OCI-LY3 (cell line): ENCODE measurements at regions not wholly inside any gene's neighbourhood (a gene's known extent, or its start where the extent isn't known, plus 50 kb on each side); places are given as distances from the start of the nearest gene placed in this dataset.
"Not testable (repeated sequence)": the region's sequence is repeated elsewhere in the genome, so short reads cannot be mapped to it uniquely, and the experiment has no call there.

Experiments used
- H2AFZ ChIP-seq: fragments of 200-600, 300-600 bp; shearing (Covaris generic); 2 replicates; pipeline ENCODE4 v1.6.0; 2014; ENCODE audit warnings: antibody characterized with exemption, low read depth, low read length
- H3K27ac ChIP-seq: fragments of 200-600, 300-600 bp; sonication (generic); 2 replicates; pipeline ENCODE4 v1.5.1; 2014; ENCODE audit warnings: mild to moderate bottlenecking, low read length, moderate library complexity, mixed read lengths
- H3K27me3 ChIP-seq: fragments of 200-600, 300-600 bp; sonication (generic); 2 replicates; pipeline ENCODE4 v1.6.1; 2014; ENCODE audit warnings: low read depth, low read length, mixed read lengths
- H3K36me3 ChIP-seq: fragments of 200-600, 300-600 bp; sonication (generic); replicated peaks from 2 replicates; pipeline ENCODE3; 2014; ENCODE audit warnings: low read depth, low read length, mixed read lengths
- H3K4me1 ChIP-seq: fragments of 300-600, 200-600 bp; sonication (generic); 2 replicates; pipeline ENCODE4 v1.6.1; 2014; ENCODE audit warnings: low read length, mixed read lengths
- H3K4me2 ChIP-seq: fragments of 200-600, 300-600 bp; sonication (generic); 2 replicates; pipeline ENCODE4 v1.6.1; 2014; ENCODE audit warnings: low read length, mixed read lengths
- H3K4me3 ChIP-seq: fragments of 300-600, 200-600 bp; sonication (generic); 2 replicates; pipeline ENCODE4 v1.5.1; 2014; ENCODE audit warnings: antibody characterized with exemption, mild to moderate bottlenecking, low read length, moderate library complexity
- H3K79me2 ChIP-seq: fragments of 300-600, 200-600 bp; shearing (Covaris generic); 2 replicates; pipeline ENCODE4 v1.6.1; 2014; ENCODE audit warnings: mild to moderate bottlenecking, low read length, mixed read lengths
- H3K9ac ChIP-seq: fragments of 300-600, 200-600 bp; shearing (Covaris generic); 2 replicates; pipeline ENCODE4 v1.6.0; 2014; ENCODE audit warnings: mild to moderate bottlenecking, low read length, moderate library complexity
- H3K9me3 ChIP-seq: fragments of 200-600, 300-600 bp; shearing (Covaris generic); 2 replicates; pipeline ENCODE4 v1.6.1; 2014; ENCODE audit warnings: low read length, mixed read lengths; ENCODE audit not compliant: insufficient read depth
- H4K20me1 ChIP-seq: fragments of 200-600, 300-600 bp; sonication (generic); 2 replicates; pipeline ENCODE4 v1.6.1; 2016; ENCODE audit warnings: low read length, mixed read lengths; ENCODE audit not compliant: insufficient read depth
- EZH2phosphoT487 ChIP-seq: fragments of 200-600 bp; shearing (Covaris generic); IDR thresholded peaks from 2 replicates; pipeline ENCODE4 v1.6.1; 2018; ENCODE audit warnings: antibody characterized with exemption, mixed run types, low read depth
- TF ChIP-seq, protein P1 (sequence below): fragments of 200-600, 300-600 bp; sonication (generic); IDR thresholded peaks from 2 replicates; pipeline ENCODE4 v1.5.1; 2014; ENCODE audit warnings: antibody characterized with exemption, low read length, low read depth

DNA sequence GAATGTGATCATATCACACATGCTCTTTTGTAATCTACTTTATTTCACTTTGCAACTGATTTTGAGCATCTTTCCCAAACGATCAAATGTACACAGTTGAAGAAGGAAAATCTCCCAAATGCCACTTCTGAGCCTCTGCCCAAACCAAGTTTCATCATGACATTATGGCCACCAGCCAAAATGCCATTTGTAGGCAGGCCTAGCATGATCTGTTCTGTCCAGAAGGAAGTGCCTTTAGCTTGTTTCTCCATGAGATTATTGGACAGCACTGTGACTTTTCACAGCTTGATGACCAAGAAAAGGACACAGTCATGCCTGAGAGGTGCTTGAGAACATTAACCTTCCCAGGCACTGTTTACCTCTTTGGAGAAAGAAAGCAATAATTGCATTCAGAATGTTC is 73.2 kb upstream of the PIP5K1B start:
- H3K27me3 ChIP-seq = peaks cover 14% of the 10 kb centered on the region
- TF ChIP-seq, protein P1, sequence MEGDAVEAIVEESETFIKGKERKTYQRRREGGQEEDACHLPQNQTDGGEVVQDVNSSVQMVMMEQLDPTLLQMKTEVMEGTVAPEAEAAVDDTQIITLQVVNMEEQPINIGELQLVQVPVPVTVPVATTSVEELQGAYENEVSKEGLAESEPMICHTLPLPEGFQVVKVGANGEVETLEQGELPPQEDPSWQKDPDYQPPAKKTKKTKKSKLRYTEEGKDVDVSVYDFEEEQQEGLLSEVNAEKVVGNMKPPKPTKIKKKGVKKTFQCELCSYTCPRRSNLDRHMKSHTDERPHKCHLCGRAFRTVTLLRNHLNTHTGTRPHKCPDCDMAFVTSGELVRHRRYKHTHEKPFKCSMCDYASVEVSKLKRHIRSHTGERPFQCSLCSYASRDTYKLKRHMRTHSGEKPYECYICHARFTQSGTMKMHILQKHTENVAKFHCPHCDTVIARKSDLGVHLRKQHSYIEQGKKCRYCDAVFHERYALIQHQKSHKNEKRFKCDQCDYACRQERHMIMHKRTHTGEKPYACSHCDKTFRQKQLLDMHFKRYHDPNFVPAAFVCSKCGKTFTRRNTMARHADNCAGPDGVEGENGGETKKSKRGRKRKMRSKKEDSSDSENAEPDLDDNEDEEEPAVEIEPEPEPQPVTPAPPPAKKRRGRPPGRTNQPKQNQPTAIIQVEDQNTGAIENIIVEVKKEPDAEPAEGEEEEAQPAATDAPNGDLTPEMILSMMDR = no peak
- TF ChIP-seq EZH2phosphoT487 = no peak
- no peak overlapping the region for H3K9ac ChIP-seq
- no peaks in the 10 kb centered on the region for H3K36me3 ChIP-seq
- no peaks in the 10 kb centered on the region for H3K79me2 ChIP-seq
- H3K4me3 ChIP-seq = no peak overlapping the region
- no peak overlapping the region for H3K27ac ChIP-seq
- H3K4me2 ChIP-seq = no peak overlapping the region
- H2AFZ ChIP-seq = no peak overlapping the region
- no peaks in the 10 kb centered on the region for H3K4me1 ChIP-seq
- H4K20me1 ChIP-seq = no peaks in the 10 kb centered on the region
- no peaks in the 10 kb centered on the region for H3K9me3 ChIP-seq

DNA sequence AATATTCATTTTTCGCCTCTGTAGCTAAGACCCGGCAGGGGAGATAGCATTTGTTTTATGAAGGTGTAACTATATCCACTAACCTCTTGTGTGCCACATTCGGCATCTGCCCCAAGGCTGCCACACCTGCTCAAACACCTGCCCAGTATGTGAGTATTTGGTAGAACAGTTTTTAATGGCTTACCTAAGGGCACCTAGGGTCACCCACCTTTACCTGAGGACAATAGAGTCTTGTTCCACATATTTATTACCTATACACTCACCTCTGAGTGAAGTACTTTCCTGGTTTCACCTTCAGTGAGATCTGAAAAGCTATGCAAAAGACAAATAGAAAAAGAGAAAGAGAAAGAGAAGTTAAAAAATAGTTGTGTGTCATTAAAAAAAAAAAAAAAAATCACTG is 68.0 kb upstream of the PIP5K1B start:
- H3K27me3 ChIP-seq = no peaks in the 10 kb centered on the region; the same call in none of the 2 replicates
- H4K20me1 ChIP-seq = no peaks in the 10 kb centered on the region
- TF ChIP-seq, protein P1 = no peak
- TF ChIP-seq EZH2phosphoT487 = no peak
- no peak overlapping the region for H3K27ac ChIP-seq
- no peaks in the 10 kb centered on the region for H3K9me3 ChIP-seq
- H3K79me2 ChIP-seq = no peaks in the 10 kb centered on the region
- H2AFZ ChIP-seq = no peak overlapping the region
- peak overlapping the region; percentile 11; the same call in 1 of the 2 replicates for H3K4me2 ChIP-seq
- no peaks in the 10 kb centered on the region for H3K4me1 ChIP-seq
- no peak overlapping the region for H3K4me3 ChIP-seq
- no peak overlapping the region for H3K9ac ChIP-seq
- H3K36me3 ChIP-seq = no peaks in the 10 kb centered on the region

DNA sequence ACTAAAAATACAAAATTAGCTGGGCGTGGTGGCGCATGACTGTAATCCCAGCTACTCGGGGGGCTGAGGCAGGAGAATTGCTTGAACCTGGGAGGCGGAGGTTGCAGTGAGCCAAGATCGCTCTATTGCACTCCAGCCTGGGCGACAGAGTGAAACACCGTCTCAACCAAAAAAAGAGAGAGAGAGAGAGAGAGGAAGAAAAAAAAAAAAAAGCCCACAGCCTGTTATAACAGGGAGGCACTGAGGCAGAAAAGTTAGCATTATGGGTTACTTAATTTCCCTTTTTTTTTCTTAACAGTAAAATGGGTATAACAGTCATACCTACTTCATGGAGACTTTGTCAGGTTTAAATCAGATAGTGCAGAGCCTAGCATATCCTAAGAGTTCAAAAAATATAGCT is 65.8 kb upstream of the PIP5K1B start:
- not testable (repeated sequence) for H3K4me1 ChIP-seq, H3K36me3 ChIP-seq, H3K79me2 ChIP-seq, H3K4me3 ChIP-seq, H3K4me2 ChIP-seq, H3K27ac ChIP-seq, H4K20me1 ChIP-seq, H2AFZ ChIP-seq, H3K27me3 ChIP-seq, H3K9ac ChIP-seq, H3K9me3 ChIP-seq

DNA sequence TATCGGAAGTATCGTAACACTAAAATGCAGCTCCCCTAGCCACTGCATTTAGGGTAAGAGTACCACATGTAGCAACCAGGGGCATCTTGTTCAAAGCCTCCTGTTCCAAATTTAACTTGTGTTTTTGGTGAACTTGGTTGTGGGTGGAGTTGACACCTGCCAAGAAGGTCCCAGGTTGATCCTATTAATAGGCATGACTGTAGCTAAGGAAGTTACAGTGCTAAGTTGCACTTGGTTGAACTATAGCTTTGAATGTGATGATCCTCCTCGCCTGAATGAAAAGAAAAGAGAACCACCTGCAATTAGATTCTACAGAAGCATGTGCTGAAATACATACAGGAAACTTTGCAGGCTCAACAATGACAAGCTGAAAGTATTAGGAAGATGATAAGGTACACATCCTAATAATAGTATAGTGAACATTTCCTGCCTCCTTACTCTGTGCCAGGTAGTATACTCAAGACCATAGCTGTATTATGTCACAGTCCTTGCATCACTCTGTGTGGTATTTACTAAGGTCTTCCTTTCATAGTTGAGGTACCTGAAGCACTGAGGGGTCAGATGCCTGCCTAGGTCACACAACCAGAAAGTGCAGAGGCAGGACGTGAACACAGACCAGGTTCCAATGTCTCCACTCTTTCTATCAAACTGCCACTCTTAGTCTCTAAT is 64.5 kb upstream of the PIP5K1B start:
- Histone ChIP-seq H3K79me2 (no peaks in the 10 kb centered on the region), H3K4me3 (no peak overlapping the region), H3K4me2 (no peak overlapping the region), H3K27me3 (no peaks in the 10 kb centered on the region; the same call in none of the 2 replicates), H3K9me3 (no peaks in the 10 kb centered on the region), H3K27ac (no peak overlapping the region), H4K20me1 (no peaks in the 10 kb centered on the region), H2AFZ (no peak overlapping the region), H3K36me3 (no peaks in the 10 kb centered on the region), H3K9ac (no peak overlapping the region), H3K4me1 (peaks cover 15% of the 10 kb centered on the region)
- TF ChIP-seq EZH2phosphoT487 = no peak
- TF ChIP-seq, protein P1 = no peak
